Lung (tissue), 11 donors: ENCODE measurements at regions not wholly inside any gene's neighbourhood (a gene's known extent, or its start where the extent isn't known, plus 50 kb on each side); places are given as distances from the start of the nearest gene placed in this dataset.

ENCODE experiments used
- ATAC-seq: fragments of 200-7000 bp; cut with Tn5 transposase; one replicate; pipeline ENCODE4 v1.9.1; 2020; ENCODE audit warnings: moderate number of reproducible peaks; ENCODE audit not compliant: insufficient read depth, low FRiP score
- DNase-seq, 3 donors: peaks; one replicate each; pipeline ENCODE4 v3.0.0-alpha.2; 2013 to 2017
- H3K27ac ChIP-seq, 2 donors: one replicate each; pipeline ENCODE4 v1.5.1; 2013; ENCODE audit warnings: mild to moderate bottlenecking in 2 of 2, moderate library complexity in 2 of 2, control low read depth in 1 of 2, inconsistent platforms in 1 of 2, low read depth in 1 of 2, low read length in 1 of 2
- H3K27me3 ChIP-seq, 3 donors: one replicate each; pipeline ENCODE4 v1.5.1; 2013; ENCODE audit warnings: low read length in 2 of 3; ENCODE audit not compliant: control insufficient read depth in 3 of 3, insufficient read depth in 3 of 3
- H3K36me3 ChIP-seq, 4 donors: one replicate each; pipeline ENCODE4 v1.5.1; 2013; ENCODE audit warnings: low read length in 4 of 4, mild to moderate bottlenecking in 1 of 4, moderate library complexity in 1 of 4; ENCODE audit not compliant: control insufficient read depth in 4 of 4, insufficient read depth in 4 of 4
- H3K4me1 ChIP-seq, 5 donors: one replicate each; pipeline ENCODE4 v1.5.1; 2013; ENCODE audit warnings: low read length in 5 of 5, mild to moderate bottlenecking in 2 of 5, moderate library complexity in 1 of 5; ENCODE audit not compliant: control insufficient read depth in 5 of 5, insufficient read depth in 5 of 5
- H3K4me3 ChIP-seq: one replicate; pipeline ENCODE4 v1.5.1; 2013; ENCODE audit warnings: mild to moderate bottlenecking, control low read depth, moderate library complexity
- H3K9ac ChIP-seq, 2 donors: one replicate each; pipeline ENCODE4 v1.5.1; 2013; ENCODE audit warnings: low read length in 2 of 2, control low read depth in 1 of 2; ENCODE audit not compliant: insufficient read depth in 1 of 2
- H3K9me3 ChIP-seq, 4 donors: one replicate each; pipeline ENCODE4 v1.5.1; 2013; ENCODE audit warnings: low read length in 3 of 4, mild to moderate bottlenecking in 1 of 4, moderate library complexity in 1 of 4; ENCODE audit not compliant: control insufficient read depth in 4 of 4, insufficient read depth in 3 of 4
- WGBS, 2 donors: extraction: QIAGEN DNeasy Blood & Tissue Kit; methylation state at CpG; one replicate each; pipeline ENCODE4 v1.1.7; 2013; 5-methylcytosine and 5-hydroxymethylcytosine counted together
- TF ChIP-seq, protein P1 (sequence below): IDR thresholded peaks from 2 replicates; pipeline ENCODE4 v1.5.1; 2012; ENCODE audit warnings: mild to moderate bottlenecking; ENCODE audit errors: control extremely low read depth, extremely low read depth
- donor health status: control.
- donor health status: control.
- donor health status: Bipolar disorder and iron deficiency.
- donor health status: healthy.
- donor health status: DM: yes; HTN: yes; CAD: no.

- TF ChIP-seq, protein P1, sequence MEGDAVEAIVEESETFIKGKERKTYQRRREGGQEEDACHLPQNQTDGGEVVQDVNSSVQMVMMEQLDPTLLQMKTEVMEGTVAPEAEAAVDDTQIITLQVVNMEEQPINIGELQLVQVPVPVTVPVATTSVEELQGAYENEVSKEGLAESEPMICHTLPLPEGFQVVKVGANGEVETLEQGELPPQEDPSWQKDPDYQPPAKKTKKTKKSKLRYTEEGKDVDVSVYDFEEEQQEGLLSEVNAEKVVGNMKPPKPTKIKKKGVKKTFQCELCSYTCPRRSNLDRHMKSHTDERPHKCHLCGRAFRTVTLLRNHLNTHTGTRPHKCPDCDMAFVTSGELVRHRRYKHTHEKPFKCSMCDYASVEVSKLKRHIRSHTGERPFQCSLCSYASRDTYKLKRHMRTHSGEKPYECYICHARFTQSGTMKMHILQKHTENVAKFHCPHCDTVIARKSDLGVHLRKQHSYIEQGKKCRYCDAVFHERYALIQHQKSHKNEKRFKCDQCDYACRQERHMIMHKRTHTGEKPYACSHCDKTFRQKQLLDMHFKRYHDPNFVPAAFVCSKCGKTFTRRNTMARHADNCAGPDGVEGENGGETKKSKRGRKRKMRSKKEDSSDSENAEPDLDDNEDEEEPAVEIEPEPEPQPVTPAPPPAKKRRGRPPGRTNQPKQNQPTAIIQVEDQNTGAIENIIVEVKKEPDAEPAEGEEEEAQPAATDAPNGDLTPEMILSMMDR = no peak
- DNase-seq = no peak
- Histone ChIP-seq H3K27ac (no peak overlapping the region), H3K36me3 (no peaks in the 10 kb centered on the region), H3K9ac (no peak overlapping the region), H3K4me1 (no peaks in the 10 kb centered on the region), H3K27me3 (peaks cover 0 to 6% (median 0%) of the 10 kb centered on the region in 3 donors), H3K4me3 (no peak overlapping the region), H3K9me3 (peaks cover 0 to 8% (median 2%) of the 10 kb centered on the region in 4 donors)
- ATAC-seq = no peak
Measured at GRCh38 chr2:150271952-150272802, 215.3 kb downstream of the RND3 start.

- no peak for ATAC-seq
- Histone ChIP-seq H3K27ac (no peak overlapping the region), H3K4me1 (no peaks in the 10 kb centered on the region), H3K9me3 (no peaks in the 10 kb centered on the region), H3K9ac (no peak overlapping the region), H3K27me3 (peaks cover 0 to 9% (median 0%) of the 10 kb centered on the region in 3 donors), H3K36me3 (no peaks in the 10 kb centered on the region), H3K4me3 (no peak overlapping the region)
- DNase-seq = no peak
- 69 to 71% methylated on average over 3 of the region's 3 CpGs for WGBS, 2 donors
- TF ChIP-seq, protein P1 = no peak
Measured at GRCh38 chr2:150267651-150268415, 219.6 kb downstream of the RND3 start.

DNA sequence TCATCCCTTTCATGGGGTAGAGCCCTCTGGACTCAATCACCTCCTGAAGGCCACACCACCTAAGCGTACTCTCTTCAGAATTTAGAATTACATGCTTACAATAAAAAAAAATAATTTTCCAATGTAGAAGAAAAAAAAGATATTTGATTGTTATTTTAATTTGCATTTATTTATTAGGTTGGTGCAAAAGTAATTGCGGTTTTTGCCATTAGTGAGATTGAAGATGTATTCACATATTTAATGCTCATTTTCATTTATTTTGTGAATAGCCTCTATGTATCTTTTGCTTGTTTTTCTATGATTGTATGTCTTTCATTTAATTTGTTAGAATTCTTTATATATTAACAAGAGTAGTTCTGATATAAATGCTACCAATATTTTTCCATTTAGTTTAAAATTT is 220.5 kb downstream of the RND3 start:
- H3K27ac ChIP-seq = no peak overlapping the region
- TF ChIP-seq, protein P1 = no peak
- ATAC-seq (no peak), DNase-seq (no peak)
- no peaks in the 10 kb centered on the region for H3K36me3 ChIP-seq
- no peak overlapping the region for H3K9ac ChIP-seq
- H3K9me3 ChIP-seq = no peaks in the 10 kb centered on the region
- no peaks in the 10 kb centered on the region for H3K4me1 ChIP-seq
- 94 to 98% methylated on average over 2 of the region's 2 CpGs for WGBS, 2 donors
- H3K27me3 ChIP-seq = peaks cover 0 to 9% (median 0%) of the 10 kb centered on the region in 3 donors
- H3K4me3 ChIP-seq = no peak overlapping the region
